Erythroblast (primary cell): ENCODE measurements at regions not wholly inside any gene's neighbourhood (a gene's known extent, or its start where the extent isn't known, plus 50 kb on each side); places are given as distances from the start of the nearest gene placed in this dataset.

ENCODE experiments used
- GATA1 ChIP-seq: IDR thresholded peaks from 2 replicates; pipeline ENCODE4 v1.6.1; 2011; ENCODE audit warnings: low read depth, mild to moderate bottlenecking, control low read depth, low read length, moderate library complexity
- POLR2A ChIP-seq: IDR thresholded peaks from 2 replicates; pipeline ENCODE4 v1.6.1; 2011; ENCODE audit warnings: mild to moderate bottlenecking, low read length

- no peak for TF ChIP-seq POLR2A
- TF ChIP-seq GATA1: no peak
Measured at GRCh38 chr2:150544731-150545130, 57.3 kb upstream of the RND3 start.
